TTC549 (cell line): ENCODE measurements at regions not wholly inside any gene's neighbourhood (a gene's known extent, or its start where the extent isn't known, plus 50 kb on each side); places are given as distances from the start of the nearest gene placed in this dataset.

Source experiments
- FAIRE-seq: peaks from 2 replicates; lab custom pipeline; 2012; peaks lifted over from hg19 to GRCh38; lab: Jason Lieb, UNC

DNA sequence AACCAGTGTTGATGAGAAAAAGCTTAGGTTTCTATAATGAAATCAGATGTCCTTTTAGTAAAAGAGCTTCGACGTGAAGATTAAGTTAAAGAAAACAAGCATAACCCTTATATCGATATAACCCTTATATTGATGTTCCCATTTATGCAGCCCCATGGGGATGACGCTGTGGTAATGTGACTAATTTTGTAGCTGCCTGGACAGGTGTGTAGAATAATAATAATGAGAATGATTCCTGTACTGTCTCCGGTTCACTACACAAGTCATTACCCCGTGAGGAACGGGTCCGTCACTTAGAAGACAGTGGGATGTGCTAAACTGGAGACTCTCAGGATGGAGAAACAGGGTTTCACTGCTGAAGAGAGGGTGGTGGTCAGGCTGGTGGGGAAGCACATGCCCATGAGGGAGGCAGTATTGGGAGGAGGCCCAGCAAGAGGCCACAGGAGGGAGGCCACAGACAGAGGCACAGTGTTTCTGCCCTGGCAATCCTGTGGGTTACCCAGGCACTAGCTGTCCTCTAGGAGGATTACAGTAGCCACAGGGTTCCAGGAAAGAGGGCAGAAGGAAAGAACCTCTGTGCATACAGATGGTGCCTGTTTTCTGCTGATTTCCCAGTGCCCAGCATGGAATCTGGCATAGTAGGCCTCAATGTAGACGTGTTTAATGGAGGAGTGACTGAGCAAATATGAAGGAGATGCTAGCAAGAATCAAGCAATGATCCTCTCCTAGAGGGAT, 191.1 kb upstream of the TSC22D2 start:
- FAIRE-seq, result no peak

DNA sequence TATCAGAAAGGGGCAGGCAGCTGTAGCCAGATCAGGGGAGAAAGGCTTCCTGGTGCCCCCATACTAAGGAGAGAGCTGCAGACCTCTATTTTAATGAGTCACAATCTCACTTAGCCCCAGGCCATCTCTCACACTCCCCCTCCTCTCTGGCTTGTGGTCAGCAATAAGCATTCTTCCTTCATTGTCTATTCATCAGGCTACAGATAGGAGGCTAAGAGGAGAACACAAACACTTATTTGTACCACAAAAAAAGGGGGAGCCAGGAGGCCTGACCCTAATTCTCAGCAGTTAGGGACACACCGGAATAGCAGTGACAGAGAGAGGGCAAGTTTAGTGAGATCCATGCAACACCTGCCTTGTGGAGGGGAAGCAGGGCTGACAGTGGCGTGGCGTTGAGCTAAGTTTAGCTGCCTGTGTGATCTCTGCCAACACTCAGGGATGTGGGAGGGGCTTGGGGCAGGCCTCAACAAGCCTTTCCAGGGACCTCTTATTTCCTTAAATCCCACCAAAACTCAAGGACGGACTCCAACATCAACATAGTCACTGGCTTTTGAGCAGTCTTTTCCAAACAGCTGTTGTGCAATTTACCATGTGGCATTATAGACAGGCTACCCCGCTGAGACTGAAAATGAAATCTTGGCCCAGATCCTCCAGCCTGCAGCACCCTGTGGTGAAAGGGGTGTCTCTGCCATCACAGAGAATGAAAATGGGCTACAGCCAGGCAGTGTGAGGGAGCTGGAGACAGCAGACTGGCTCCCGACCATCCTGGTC, 191.9 kb upstream of the TSC22D2 start:
- no peak for FAIRE-seq

DNA sequence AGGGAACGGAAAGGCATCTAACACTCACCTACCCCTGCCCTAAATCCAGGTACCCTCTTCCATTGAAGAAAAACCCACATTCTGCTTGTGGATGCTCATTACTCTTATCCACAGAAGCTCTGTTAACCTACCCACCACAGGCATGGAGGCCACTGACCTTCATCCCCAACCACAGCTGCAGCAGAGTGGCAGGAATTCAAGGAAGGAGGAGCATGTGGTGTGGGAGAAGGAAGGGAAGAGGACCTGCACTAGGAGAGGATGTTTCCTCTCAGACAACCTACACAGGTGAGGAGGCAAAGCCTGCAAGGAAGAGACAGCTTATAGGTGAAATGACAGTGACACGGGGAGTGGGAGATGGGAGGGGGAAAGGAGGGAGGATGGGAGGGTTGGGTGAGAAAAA, 192.5 kb upstream of the TSC22D2 start:
- no peak for FAIRE-seq

DNA sequence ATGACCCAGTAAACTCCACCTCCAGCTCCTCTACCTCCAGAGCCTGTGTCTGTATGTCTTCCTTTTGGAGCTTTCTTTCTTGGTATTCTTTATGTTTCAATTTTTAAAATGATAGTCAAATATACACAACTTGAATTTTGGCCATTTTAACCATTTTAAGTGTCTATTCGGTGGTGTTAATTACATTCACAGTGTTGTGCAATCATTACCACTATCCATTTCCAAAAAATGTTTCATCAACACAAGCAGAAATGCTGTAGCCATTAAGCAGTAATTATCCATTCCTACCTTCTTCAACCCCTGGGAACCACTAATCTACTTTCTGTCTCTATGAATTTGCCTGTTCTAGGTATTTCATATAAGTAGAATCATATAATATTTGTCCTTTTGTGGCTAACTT, 194.5 kb upstream of the TSC22D2 start:
- FAIRE-seq, result no peak

DNA sequence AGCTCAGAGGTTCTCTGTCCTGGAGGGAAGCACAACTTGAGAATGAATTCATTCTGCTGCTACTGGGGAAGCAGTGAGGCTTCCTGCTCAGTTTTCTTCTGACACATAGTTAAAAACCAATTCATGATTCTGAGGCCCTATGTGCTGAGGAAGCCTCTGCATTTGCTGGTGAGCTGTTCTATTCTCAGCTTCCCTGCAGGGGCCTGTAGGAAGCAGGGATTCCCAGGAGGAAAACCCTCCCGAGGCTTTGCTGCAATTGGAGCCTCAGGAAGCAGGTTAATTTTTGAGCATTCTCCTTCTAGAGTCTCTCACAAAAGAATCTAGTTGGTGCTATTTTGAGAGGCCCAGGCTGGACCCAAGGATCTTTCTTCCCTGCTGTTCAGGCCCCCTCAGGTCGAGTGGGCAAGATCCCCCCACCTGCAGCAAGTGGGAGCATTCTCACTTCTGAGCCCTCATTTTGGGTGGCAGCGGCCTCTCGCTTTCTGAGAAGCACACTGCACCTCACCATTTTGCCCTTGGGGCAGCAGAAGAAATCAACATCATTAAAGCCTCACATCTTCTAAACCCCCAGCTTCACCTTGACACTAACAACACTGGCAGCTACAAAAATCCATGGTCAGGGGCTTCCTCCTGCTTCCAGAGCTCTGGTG, 197.5 kb upstream of the TSC22D2 start:
- FAIRE-seq, result no peak

DNA sequence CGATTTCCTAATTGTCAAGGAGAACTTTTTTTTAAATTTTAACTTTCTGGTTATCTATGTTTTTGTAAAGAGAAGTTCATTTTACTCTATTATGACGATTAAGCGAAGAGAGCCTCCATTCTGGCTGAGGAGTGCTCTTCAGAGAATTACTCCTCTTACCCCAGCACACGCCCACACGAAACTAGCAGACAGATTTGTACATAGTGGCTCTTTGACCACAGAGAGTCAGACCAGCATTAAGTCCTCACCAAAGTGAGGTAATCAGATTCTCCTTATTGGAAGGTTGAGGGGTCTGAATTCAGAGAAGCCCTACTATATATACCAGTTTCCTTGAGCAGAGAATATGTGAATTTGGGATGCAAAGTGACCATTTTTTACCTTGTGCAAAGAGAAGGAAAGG, 204.8 kb upstream of the TSC22D2 start:
- FAIRE-seq, result no peak

DNA sequence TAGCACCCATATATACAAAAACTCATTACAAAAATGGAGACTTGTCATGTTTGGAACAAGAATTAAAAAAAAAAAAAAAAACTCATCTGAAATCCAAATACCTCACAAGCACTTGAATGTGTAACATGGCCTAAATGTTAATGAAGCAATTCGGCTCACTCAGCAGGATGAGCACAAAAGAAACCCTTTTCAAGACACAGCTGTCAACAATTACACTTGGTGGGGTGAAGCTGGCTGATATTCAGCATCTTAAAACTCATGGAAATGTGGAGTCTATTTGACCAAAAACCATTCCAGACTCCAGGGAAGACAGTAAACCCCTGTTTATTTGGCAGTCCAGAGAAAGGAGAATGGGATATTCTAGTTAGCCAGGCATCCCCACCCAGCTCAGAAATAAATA, 205.4 kb upstream of the TSC22D2 start:
- FAIRE-seq, result no peak

DNA sequence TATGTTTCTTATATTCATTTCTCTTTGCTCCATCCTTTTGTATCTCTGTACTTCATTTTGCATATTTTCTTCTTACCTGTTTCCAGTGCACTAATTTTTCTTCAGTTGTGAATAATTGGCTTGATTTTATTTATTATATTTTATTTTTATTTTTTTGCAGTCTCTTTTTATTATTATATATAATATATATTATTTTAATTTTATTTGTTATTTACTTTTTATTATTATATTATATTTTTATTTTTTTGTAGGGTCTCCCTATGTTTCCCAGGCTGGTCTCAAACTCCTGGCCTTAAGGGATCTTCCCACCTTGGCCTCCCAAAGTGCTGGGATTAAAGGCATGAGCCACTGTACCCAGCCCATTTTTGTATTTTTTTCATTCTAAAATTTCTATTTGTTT, 213.1 kb upstream of the TSC22D2 start:
- FAIRE-seq, result peak; percentile 36

DNA sequence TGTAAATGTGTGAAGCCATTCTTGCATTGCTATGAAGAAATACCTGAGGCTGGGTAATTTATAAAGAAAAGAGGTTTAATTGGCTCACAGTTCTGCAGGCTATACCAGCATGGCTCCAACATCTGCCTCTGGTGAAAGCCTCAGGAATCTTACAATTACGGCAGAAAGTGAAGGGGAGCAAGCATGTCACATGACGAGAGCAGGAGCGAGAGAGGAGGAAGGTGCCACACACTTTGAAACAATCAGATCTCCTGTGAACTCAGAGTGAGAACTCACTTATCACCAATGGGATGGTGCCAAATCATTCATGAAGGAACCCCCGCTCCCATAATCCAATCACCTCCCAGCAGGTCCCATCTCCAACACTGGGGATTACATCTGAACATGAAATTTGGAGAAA, 213.6 kb upstream of the TSC22D2 start:
- FAIRE-seq, result no peak

DNA sequence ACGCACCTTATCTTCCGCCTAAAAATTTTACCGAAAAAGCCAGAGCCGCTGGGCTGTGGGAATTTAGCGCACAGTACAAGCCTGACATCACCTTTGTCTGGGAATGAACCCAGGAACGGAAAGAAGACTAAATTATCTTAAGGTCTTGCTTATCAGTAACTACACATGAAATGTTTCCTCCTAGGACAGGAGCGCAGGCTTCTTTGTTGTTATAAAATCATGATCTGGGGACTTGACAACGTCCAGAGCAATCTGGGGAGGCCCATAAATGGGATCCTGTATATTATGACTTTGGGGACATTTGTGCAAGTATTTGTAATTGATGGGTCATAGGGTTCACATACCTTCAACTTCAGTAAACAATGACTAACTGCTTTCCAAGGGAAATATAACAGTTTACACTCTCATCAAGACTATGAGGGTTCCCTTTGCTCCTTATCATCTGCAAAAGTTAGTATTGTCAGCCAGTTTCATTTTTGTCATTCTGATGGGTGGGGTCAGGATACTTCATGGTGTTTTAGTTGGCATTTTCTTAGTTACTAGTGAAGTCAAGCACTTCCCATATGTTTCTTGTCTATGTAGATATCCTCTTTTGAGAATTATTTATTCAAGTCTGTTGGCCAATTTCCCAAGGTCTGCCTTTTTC, 213.9 kb upstream of the PFN2 start:
- FAIRE-seq, result no peak

DNA sequence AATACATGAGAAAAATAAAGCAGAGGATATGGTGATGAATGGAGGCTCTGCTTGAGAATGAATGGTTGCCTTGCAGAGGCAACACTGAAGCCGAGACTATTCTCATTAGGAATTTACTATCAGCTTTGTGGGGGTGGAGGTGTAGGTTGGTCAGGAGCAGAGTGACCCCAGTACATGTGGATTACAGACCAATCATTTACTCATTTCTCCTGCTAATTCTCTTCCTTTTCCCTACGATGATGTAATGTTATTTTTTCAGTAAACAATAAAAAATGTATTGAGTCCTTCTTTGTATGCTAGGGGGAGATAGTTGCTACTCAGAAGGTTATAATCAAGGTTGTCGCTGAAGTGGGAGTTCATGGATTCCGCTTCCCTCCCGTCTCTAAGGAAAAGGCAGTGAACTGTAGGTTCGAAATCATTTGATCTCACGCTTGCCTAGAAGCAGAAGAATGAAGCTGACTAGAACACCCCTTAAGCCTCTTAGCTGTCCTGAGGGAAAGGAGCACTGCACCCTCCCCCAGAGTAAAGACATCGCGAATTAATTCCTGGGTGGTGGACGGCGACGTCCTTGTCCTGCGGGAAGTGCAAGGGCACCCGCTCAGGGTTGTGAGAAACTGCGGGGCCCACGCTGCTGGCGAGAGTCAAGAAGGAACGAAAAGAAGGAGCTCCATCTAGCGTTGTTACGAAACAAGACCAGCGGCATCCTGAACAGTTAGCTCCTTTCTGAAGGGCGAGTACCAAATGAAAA, 213.2 kb upstream of the PFN2 start:
- no peak for FAIRE-seq

DNA sequence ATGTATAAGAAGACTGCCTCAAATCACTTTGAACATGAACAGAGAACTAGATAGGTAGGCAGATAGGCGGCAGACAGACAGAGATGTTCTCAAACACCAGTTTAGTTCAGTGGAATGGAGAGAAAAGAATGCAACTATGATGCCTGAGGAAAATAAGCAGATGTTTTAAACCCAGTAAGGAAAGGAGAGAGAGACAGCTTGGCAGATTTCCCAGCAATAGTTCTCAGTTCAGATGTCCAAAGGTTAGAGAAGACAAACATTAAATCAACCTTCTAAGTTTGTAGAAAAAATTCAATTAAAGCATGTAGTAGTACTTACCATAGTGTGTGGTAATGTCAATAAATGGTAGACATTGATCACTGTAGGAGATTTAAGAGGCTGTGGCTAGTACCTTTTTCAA, 209.6 kb upstream of the PFN2 start:
- FAIRE-seq, result no peak

DNA sequence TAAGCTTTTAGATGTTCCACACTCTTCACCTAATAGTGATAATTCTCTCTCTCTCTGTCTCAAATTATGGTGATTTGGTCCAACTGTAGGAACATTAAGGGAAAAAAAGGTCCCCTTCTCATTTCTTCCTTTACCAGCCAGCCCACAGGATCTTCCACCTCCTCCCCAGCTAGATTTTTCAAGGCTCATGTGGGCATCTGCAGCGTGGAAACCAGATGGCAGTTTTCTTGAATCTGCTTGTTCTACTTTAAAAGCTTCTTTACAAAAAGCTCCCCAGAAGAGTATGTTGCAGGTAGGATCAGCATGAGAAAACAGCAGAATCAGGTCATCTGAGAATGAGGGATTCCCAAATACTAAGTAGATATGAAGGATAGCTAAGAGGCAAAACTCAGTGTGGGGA, 208.6 kb upstream of the PFN2 start:
- FAIRE-seq, result no peak

DNA sequence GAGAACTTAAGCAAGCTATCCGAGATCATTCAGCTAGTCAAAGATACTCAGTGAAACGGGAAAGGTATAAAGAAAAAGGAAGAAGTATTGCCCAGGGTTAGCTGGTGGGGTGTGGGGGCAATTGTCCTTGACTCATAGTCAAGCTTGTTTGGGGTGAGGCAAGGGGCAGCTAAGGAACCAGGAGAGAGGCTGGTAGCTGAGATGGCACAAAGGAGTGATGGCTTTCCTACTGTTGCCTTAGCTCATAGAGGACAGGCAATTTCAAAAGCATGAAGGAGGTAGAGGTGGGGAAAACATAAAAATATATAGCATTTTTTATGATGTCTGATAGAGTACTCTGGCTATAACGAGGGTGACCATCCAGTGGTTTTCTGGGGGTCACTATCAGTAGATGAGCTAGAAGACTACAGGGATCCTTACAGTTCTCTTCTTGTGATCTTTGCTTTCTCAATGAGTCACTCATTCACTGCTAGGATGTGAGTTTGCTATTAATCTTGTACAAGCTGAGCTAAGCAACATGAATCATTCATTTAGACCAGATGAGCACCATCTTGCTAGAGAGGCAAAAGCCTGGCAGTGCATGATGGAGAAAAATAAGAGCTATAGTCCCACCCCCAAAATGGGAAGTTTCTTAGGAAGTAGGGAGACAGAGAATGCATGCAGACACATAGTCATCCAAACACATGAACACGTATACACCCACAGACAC, 207.1 kb upstream of the PFN2 start:
- no peak for FAIRE-seq

DNA sequence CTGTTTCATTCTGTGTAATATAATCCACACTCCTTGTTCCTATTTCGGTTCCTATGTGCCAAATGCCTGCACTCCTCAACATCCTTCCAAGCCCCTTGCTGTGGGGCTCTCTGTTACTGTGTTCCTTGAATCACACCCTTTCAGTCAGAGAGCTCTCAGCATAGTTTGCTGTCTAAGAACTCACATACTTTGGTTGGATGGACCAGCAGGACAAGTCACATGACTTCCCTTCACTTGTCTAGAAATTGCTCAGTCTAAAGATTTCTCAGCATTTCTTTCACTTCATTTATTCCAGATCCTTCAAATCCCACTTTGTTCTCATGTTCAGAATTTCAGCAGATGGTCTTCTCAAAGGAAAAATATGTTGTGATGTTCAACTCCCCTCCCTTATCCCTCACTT, 203.5 kb upstream of the PFN2 start:
- FAIRE-seq, result no peak

DNA sequence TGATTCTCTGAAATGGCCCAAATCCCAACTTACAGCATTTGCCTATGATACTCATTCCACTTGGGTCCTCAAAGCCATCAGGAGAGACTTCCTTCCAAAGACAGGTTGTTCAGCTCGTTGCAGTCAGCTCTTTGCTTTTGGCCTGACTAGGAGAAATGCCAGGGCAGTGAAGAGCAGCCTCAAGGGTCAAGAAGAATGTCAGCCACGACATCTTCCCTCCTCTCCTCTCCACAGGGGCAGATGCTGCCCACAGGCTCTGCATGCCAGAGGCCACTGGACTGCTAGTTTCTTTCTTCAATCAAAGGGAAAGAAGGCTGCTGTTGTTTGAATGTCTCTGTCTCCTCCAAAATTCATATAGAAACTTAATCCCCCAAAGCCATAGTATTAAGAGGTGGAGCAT, 201.7 kb upstream of the PFN2 start:
- no peak for FAIRE-seq

DNA sequence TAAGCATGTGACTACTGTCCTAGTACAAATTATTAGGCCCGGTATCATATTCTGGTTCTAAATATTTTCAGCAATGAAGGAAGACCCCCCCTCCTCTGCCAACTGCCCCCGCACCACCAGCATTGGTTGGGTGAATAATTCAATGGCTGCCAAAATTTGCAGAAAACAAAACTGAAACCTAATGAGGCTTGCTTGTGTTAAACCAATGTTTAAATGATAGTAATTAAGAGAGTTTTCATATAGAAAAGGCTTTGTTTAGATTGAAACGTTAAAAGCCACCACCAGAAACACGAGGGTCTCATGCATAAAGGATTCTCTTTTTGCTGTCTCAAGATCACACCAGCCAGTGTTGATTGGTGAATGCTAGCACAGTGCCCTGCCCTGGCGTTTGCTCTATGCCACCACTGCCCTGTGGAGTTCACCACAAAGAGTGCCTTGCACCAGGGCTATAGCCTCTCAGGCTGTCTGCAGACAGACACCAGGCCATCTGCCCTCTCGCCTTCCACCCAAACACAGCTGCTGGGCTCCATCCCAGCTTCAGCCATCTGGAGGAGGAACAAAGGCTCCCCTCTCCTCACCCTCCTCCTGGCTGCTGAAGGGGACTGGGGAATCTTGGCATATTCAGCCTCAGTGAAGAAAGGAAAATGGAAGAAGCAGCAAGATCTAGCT, 200.3 kb upstream of the PFN2 start:
- FAIRE-seq, result no peak

DNA sequence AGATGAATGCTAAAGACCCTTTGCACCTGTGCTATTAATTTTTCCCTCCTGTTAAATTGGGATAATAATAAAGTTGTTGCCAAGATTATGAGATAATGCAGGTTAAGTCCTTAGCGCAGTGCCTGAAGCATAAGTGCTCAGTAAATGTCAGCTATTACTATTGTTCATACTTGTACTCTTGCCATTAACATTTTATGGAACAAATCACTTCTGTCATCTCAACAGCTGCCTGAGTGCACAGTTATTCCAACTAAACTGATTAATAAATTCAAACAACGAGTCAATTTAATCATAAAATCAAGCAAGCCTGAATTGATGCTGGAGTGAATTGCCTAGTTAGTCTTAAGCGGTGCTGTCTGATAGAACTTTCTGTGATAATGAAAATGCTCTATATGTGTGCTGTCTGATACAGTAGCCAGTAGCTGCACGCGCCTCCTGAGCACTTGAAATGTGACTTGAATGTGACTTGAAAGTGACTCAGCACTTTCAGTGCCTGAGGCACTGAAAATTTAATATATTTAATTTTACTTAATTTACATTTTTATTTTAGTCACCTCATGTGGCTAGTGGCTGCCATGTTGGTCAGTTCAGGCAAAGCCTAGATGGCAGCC, 198.7 kb upstream of the PFN2 start:
- FAIRE-seq, result no peak

DNA sequence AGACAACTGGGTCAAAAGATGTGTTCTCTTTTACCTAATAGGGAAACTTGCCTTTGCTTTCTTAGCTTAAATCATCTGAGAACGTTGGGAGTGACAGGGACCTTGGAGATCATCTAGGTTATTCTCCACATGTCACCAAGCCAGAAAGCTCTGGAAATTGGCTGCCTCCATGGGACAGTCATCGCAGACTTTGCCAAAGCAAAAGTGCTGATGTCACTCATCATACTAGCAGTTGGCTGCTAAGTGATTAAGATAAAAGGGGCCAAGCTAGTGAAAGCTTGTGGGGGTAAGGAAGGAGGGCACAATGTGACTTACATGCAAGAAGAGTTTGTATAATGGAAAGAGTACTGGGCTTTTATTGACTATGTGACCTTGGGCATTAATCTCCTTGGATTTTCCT, 198.0 kb upstream of the PFN2 start:
- no peak for FAIRE-seq

DNA sequence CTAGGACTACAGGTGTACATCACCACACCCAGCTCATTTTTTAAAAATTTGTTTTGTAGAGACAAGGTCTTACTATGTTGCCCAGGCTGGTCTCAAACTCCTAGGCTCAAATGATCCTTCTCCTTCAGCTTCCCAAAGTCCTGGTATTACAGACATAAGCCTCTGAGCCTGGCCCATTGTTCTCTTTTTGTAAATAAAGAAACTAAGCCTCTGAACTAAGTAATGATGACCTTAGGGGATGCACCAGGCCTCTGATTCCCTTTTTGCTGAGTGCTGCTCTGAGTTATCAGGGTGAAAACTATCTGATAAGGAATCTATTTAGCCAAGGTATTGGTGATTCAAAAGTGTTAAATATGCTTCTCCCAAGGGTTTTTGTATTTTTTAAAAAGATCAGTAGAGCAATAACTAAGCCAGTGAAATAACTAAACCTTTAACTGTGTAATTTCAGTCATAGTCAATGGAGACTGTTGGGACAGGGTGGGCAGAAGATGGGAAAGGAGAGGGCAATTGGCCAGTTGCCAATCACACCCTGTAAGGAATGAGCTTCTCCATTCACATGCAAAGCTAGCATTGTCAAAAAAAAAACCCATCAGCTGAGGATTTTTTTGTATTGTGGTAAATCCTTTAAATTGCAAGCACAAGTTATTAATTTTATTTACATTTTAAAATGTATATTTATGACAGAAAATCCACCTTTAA, 194.8 kb upstream of the PFN2 start:
- no peak for FAIRE-seq
